Neural cell (in vitro differentiated cells): ENCODE measurements at regions not wholly inside any gene's neighbourhood (a gene's known extent, or its start where the extent isn't known, plus 50 kb on each side); places are given as distances from the start of the nearest gene placed in this dataset.

Experiments
- CTCF ChIP-seq: fragments of 450-650 bp; IDR thresholded peaks from 2 replicates; pipeline ENCODE4 v1.5.1; 2014; ENCODE audit warnings: antibody characterized with exemption, mild to moderate bottlenecking, moderate library complexity; ENCODE audit not compliant: poor library complexity, severe bottlenecking
- EP300 ChIP-seq: fragments of 450-650 bp; conservative IDR thresholded peaks from 2 replicates; pipeline ENCODE4 v1.6.1; 2014; ENCODE audit warnings: antibody characterized with exemption, mild to moderate bottlenecking, moderate library complexity; ENCODE audit not compliant: poor library complexity, severe bottlenecking
- EZH2 ChIP-seq: fragments of 200-600, 300-800 bp; shearing (Covaris generic), sonication (generic); IDR thresholded peaks from 2 replicates; pipeline ENCODE4 v1.6.1; 2014; ENCODE audit warnings: antibody characterized with exemption, low read length, borderline replicate concordance, mild to moderate bottlenecking; ENCODE audit not compliant: insufficient read depth, poor library complexity, severe bottlenecking
- POLR2AphosphoS5 ChIP-seq: IDR thresholded peaks from 2 replicates; pipeline ENCODE4 v1.6.1; 2012
- RAD21 ChIP-seq: fragments of 450-650 bp; conservative IDR thresholded peaks from 2 replicates; pipeline ENCODE4 v1.6.1; 2014; ENCODE audit warnings: antibody characterized with exemption, mild to moderate bottlenecking, moderate library complexity
- REST ChIP-seq: IDR thresholded peaks from 2 replicates; pipeline ENCODE4 v1.6.1; 2012; ENCODE audit warnings: borderline replicate concordance
- SMC3 ChIP-seq: fragments of 450-650 bp; conservative IDR thresholded peaks from 2 replicates; pipeline ENCODE4 v1.6.1; 2014; ENCODE audit warnings: antibody characterized with exemption, mild to moderate bottlenecking, moderate library complexity; ENCODE audit not compliant: poor library complexity
- TAF1 ChIP-seq: IDR thresholded peaks from 2 replicates; pipeline ENCODE4 v1.6.1; 2012; ENCODE audit warnings: low read depth

GRCh38 chr3:171932153-171932611 lies 89.0 kb downstream of the TMEM212 start:
- TF ChIP-seq EZH2 = no peak
- no peak for TF ChIP-seq CTCF
- no peak for TF ChIP-seq POLR2AphosphoS5
- no peak for TF ChIP-seq EP300
- no peak for TF ChIP-seq REST
- no peak for TF ChIP-seq TAF1
- no peak for TF ChIP-seq SMC3
- no peak for TF ChIP-seq RAD21
